Mesendoderm (in vitro differentiated cells): ENCODE measurements at regions not wholly inside any gene's neighbourhood (a gene's known extent, or its start where the extent isn't known, plus 50 kb on each side); places are given as distances from the start of the nearest gene placed in this dataset.

Experiments used
- DNase-seq: peaks from one replicate; pipeline ENCODE4 v3.0.0; 2013
- H2AK5ac ChIP-seq: 2 replicates; pipeline ENCODE4 v1.6.1; 2013; ENCODE audit warnings: low read length, inconsistent platforms
- H2BK120ac ChIP-seq: 2 replicates; pipeline ENCODE4 v1.6.1; 2013; ENCODE audit warnings: low read depth, mild to moderate bottlenecking, low read length, moderate library complexity, mixed read lengths
- H2BK15ac ChIP-seq: replicated peaks from 2 replicates; pipeline ENCODE4 v1.6.1; 2013; ENCODE audit warnings: low read depth, mild to moderate bottlenecking, moderate library complexity
- H2BK5ac ChIP-seq: 2 replicates; pipeline ENCODE4 v1.6.1; 2013; ENCODE audit warnings: low read length, inconsistent platforms
- H3K18ac ChIP-seq: 2 replicates; pipeline ENCODE4 v1.6.1; 2013; ENCODE audit warnings: mild to moderate bottlenecking, low read length, mixed read lengths
- H3K23ac ChIP-seq: one replicate; pipeline ENCODE4 v1.6.1; 2013; ENCODE audit warnings: low read length
- H3K27ac ChIP-seq: 2 replicates; pipeline ENCODE4 v1.5.1; 2013; ENCODE audit warnings: low read depth, mild to moderate bottlenecking, inconsistent platforms, low read length, moderate library complexity
- H3K27me3 ChIP-seq: 2 replicates; pipeline ENCODE4 v1.6.1; 2013; ENCODE audit warnings: low read length, control low read depth, mild to moderate bottlenecking, inconsistent platforms; ENCODE audit not compliant: insufficient read depth, poor library complexity
- H3K36me3 ChIP-seq: 2 replicates; pipeline ENCODE4 v1.6.1; 2013; ENCODE audit warnings: low read length, inconsistent platforms; ENCODE audit not compliant: control insufficient read depth, insufficient read depth
- H3K4ac ChIP-seq: one replicate; pipeline ENCODE4 v1.6.1; 2013; ENCODE audit warnings: low read depth, mild to moderate bottlenecking, low read length, moderate library complexity
- H3K4me1 ChIP-seq: 2 replicates; pipeline ENCODE4 v1.6.1; 2013; ENCODE audit warnings: low read depth, low read length, inconsistent platforms; ENCODE audit not compliant: control insufficient read depth
- H3K4me2 ChIP-seq: 2 replicates; pipeline ENCODE4 v1.6.1; 2013; ENCODE audit warnings: low read length
- H3K4me3 ChIP-seq: 2 replicates; pipeline ENCODE4 v1.5.1; 2013; ENCODE audit warnings: mild to moderate bottlenecking, low read length
- H3K56ac ChIP-seq: one replicate; pipeline ENCODE4 v1.6.1; 2013; ENCODE audit warnings: low read length
- H3K79me1 ChIP-seq: 2 replicates; pipeline ENCODE4 v1.6.1; 2013; ENCODE audit warnings: low read length, inconsistent platforms
- H3K79me2 ChIP-seq: 2 replicates; pipeline ENCODE4 v1.6.1; 2013; ENCODE audit warnings: mild to moderate bottlenecking, low read length; ENCODE audit not compliant: control insufficient read depth, insufficient read depth
- H3K9ac ChIP-seq: 2 replicates; pipeline ENCODE4 v1.6.1; 2013; ENCODE audit warnings: low read length, inconsistent platforms
- H4K5ac ChIP-seq: one replicate; pipeline ENCODE4 v1.6.1; 2013; ENCODE audit warnings: low read length
- H4K8ac ChIP-seq: one replicate; pipeline ENCODE4 v1.6.1; 2013; ENCODE audit warnings: low read depth, mild to moderate bottlenecking, control low read depth, low read length, moderate library complexity
- whole genome bisulfite sequencing: extraction: QIAGEN DNeasy Blood & Tissue Kit; methylation state at CpG from one replicate; pipeline ENCODE4 v1.1.7; 2013; ENCODE audit warnings: low lambda C conversion rate, missing lambda C conversion rate; ENCODE audit not compliant: insufficient coverage; ENCODE audit errors: extremely low coverage; 5-methylcytosine and 5-hydroxymethylcytosine counted together

DNA sequence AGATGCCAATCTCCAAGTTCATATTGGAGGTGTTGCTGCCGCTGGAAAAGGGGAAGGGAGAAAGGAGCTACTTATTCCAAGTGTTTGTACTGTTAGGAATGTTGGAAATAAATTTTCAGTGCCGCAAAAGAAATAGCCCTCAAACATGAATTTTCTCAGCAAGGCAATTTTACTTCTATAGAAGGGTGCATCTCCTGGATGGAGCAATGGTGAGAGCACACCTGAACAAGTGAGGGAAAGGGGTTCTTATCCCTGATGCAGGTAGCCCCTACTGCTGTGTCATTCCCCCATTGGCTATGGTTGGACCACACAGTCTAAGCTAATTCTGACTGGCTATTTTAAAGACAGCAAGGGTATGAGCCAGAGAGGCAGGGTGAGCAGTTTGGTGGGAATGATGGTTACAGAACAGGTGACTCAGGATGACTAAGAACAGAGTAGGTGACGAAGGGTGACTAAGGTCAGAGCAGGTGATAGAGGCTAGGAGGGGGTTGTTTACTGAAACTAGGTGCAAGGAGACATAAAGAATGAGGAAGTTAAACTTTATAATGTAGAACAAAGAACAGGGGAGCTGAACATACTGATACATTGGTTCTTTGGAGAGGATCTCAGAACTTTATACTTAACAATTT lies 503.5 kb downstream of the EDEM1 start:
- Histone ChIP-seq H3K4me2 (no peak overlapping the region), H3K36me3 (no peaks in the 10 kb centered on the region), H3K18ac (no peak overlapping the region), H2BK120ac (no peak overlapping the region), H4K5ac (no peak overlapping the region), H3K56ac (no peak overlapping the region), H3K79me2 (no peaks in the 10 kb centered on the region), H3K4ac (no peak overlapping the region), H3K4me1 (no peaks in the 10 kb centered on the region), H2AK5ac (no peak overlapping the region), H3K23ac (no peak overlapping the region), H3K4me3 (no peak overlapping the region), H3K9ac (no peak overlapping the region), H2BK5ac (no peak overlapping the region), H3K79me1 (no peaks in the 10 kb centered on the region), H2BK15ac (no peak overlapping the region), H3K27ac (no peak overlapping the region), H4K8ac (no peak overlapping the region), H3K27me3 (no peaks in the 10 kb centered on the region)
- DNase-seq: no peak
- no CpG with 5 or more reads among the region's 3 CpGs for WGBS

DNA sequence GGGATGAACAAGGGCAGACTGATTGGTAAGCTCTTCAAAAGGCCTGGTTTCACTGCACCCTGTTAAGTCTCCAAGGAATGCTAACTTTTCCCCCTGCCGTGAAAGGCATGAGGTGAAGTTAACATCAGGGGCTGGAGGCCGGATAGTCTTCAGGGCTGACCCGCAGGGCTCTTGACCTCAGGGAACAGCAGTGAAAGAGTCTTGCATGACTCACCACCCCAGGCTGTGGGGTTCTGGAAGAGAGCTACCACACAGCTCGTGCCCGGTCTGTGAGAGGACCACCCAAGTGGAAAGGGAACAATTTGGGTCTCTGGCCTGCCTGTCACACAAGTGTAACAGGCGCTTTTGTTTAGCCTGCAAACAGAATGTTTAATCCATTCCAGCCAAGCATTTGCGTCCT lies 504.9 kb downstream of the EDEM1 start:
- H3K36me3 ChIP-seq: no peaks in the 10 kb centered on the region
- H3K27me3 ChIP-seq: no peaks in the 10 kb centered on the region
- no peak overlapping the region for H3K27ac ChIP-seq
- no peak overlapping the region for H3K18ac ChIP-seq
- no peaks in the 10 kb centered on the region for H3K4me1 ChIP-seq
- H3K9ac ChIP-seq: no peak overlapping the region
- no peaks in the 10 kb centered on the region for H3K79me2 ChIP-seq
- H3K4ac ChIP-seq: no peak overlapping the region
- no peak overlapping the region for H4K8ac ChIP-seq
- no peak overlapping the region for H2BK120ac ChIP-seq
- H4K5ac ChIP-seq: no peak overlapping the region
- no peaks in the 10 kb centered on the region for H3K79me1 ChIP-seq
- H3K4me3 ChIP-seq: no peak overlapping the region
- DNase-seq: peak; percentile 18
- no peak overlapping the region for H3K23ac ChIP-seq
- no peak overlapping the region for H3K4me2 ChIP-seq
- WGBS: no CpG with 5 or more reads among the region's 7 CpGs
- H2BK5ac ChIP-seq: no peak overlapping the region
- H2AK5ac ChIP-seq: no peak overlapping the region
- no peak overlapping the region for H3K56ac ChIP-seq
- H2BK15ac ChIP-seq: no peak overlapping the region

DNA sequence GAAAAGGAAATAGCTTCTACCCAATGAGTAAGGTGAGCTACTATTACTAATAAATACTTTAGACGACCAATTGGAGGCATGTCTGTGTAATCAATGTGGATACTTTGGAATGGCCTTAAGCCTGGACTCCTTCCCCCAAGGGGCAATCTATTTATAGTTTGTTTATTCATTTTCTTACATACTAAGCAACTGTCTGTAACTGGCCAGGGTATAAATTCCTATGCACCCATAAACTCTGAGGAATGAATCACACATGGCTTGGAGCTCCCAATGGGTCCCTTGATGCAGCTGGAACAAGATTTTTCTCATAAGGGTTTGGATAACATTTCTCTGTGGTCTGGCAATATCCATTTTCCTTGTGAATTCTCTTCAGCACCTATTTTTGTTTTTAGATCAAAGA lies 506.8 kb downstream of the EDEM1 start:
- Histone ChIP-seq H3K79me1 (no peaks in the 10 kb centered on the region), H2BK15ac (no peak overlapping the region), H3K27me3 (no peaks in the 10 kb centered on the region), H3K4ac (no peak overlapping the region), H4K8ac (no peak overlapping the region), H3K23ac (no peak overlapping the region), H3K4me1 (no peaks in the 10 kb centered on the region), H3K4me3 (no peak overlapping the region), H3K4me2 (no peak overlapping the region), H2BK120ac (no peak overlapping the region), H3K56ac (no peak overlapping the region), H3K9ac (no peak overlapping the region), H4K5ac (no peak overlapping the region), H3K27ac (no peak overlapping the region), H2AK5ac (no peak overlapping the region), H3K79me2 (no peaks in the 10 kb centered on the region), H2BK5ac (no peak overlapping the region), H3K18ac (no peak overlapping the region), H3K36me3 (no peaks in the 10 kb centered on the region)
- WGBS: no CpG with 5 or more reads among the region's 1 CpG
- DNase-seq: no peak

DNA sequence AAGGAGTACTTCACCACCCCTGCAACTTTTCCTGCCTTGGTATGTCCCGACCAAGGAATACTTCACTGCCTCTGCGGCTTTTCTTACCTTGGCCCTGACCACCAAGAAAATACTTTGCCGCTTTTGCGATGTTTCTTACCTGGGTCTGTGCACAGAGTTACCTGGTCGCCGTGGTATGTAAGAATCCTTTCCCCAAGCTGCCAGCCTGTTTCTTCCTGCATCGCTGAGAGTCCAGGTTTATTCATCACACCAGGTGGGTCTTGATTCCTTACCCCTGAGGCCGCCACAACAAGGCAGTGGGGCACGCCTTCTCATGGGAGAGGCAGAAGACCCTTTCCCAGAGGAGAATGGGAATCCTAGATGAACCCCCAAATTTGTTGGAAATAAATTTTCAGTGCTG lies 511.3 kb downstream of the EDEM1 start:
- Histone ChIP-seq H3K23ac (no peak overlapping the region), H2AK5ac (no peak overlapping the region), H2BK5ac (no peak overlapping the region), H4K8ac (no peak overlapping the region), H3K4me3 (no peak overlapping the region), H2BK120ac (no peak overlapping the region), H3K4me2 (no peak overlapping the region), H3K9ac (no peak overlapping the region), H3K79me1 (no peaks in the 10 kb centered on the region), H3K36me3 (no peaks in the 10 kb centered on the region), H3K4ac (no peak overlapping the region), H4K5ac (no peak overlapping the region), H3K4me1 (no peaks in the 10 kb centered on the region), H3K18ac (no peak overlapping the region), H2BK15ac (no peak overlapping the region), H3K27me3 (no peaks in the 10 kb centered on the region), H3K56ac (no peak overlapping the region), H3K79me2 (no peaks in the 10 kb centered on the region), H3K27ac (no peak overlapping the region)
- WGBS: no CpG with 5 or more reads among the region's 9 CpGs
- DNase-seq: no peak

DNA sequence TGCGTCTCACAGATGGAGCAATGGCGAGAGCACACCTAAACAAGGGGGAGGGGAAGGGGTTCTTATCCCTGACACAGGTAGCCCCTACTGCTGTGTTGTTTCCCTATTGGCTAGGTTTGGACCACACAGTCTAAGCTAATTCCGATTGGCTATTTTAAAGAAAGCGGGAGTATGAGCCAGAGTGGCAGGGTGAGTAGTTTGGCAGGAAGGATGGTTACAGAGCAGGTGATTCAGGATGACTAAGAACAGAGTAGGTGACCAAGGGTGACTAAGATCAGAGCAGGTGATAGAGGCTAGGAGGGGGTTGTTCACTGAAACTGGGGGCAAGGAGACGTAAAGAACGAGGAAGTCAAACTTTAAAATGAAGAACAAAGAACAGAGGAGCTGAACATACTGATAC lies 511.8 kb downstream of the EDEM1 start:
- Histone ChIP-seq H2AK5ac (no peak overlapping the region), H3K4ac (no peak overlapping the region), H3K4me2 (no peak overlapping the region), H3K4me1 (no peaks in the 10 kb centered on the region), H3K9ac (no peak overlapping the region), H2BK5ac (no peak overlapping the region), H2BK15ac (no peak overlapping the region), H4K8ac (no peak overlapping the region), H3K4me3 (no peak overlapping the region), H3K79me2 (no peaks in the 10 kb centered on the region), H3K36me3 (no peaks in the 10 kb centered on the region), H3K27me3 (no peaks in the 10 kb centered on the region), H3K27ac (no peak overlapping the region), H2BK120ac (no peak overlapping the region), H3K79me1 (no peaks in the 10 kb centered on the region), H3K23ac (no peak overlapping the region), H3K56ac (no peak overlapping the region), H4K5ac (no peak overlapping the region), H3K18ac (no peak overlapping the region)
- DNase-seq: no peak
- no CpG with 5 or more reads among the region's 6 CpGs for WGBS

DNA sequence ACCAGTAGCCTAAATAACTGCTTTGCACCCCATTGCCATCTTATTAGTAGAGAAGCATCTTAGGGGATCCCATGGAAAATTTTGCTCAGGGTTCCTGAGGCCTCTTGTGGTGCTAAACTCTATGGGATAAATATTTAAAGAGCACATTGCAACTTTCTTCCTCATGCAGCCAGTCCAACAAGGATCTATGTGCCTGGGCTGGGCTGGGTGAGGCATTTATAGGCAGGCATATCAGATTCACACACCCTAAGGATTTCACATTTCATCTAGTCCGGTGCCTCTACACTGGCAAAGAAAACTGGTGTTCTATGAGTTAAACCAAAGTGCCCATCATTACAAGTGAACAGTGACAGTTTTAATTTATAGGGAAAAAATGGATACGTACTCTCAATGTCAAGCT lies 512.3 kb downstream of the EDEM1 start:
- Histone ChIP-seq H3K4me3 (no peak overlapping the region), H2AK5ac (no peak overlapping the region), H3K18ac (no peak overlapping the region), H2BK120ac (no peak overlapping the region), H3K4me2 (no peak overlapping the region), H3K79me1 (no peaks in the 10 kb centered on the region), H2BK15ac (no peak overlapping the region), H3K4ac (no peak overlapping the region), H4K5ac (no peak overlapping the region), H3K36me3 (no peaks in the 10 kb centered on the region), H3K4me1 (no peaks in the 10 kb centered on the region), H3K27ac (no peak overlapping the region), H3K9ac (no peak overlapping the region), H3K56ac (no peak overlapping the region), H3K27me3 (no peaks in the 10 kb centered on the region), H3K23ac (no peak overlapping the region), H2BK5ac (no peak overlapping the region), H3K79me2 (no peaks in the 10 kb centered on the region), H4K8ac (no peak overlapping the region)
- no peak for DNase-seq
- no CpG with 5 or more reads among the region's 2 CpGs for WGBS
